GM18907 (cell line): ENCODE measurements at regions not wholly inside any gene's neighbourhood (a gene's known extent, or its start where the extent isn't known, plus 50 kb on each side); places are given as distances from the start of the nearest gene placed in this dataset.

Source experiments
- ATAC-seq: cut with Tn5 transposase; IDR thresholded peaks from one replicate; pipeline ENCODE4 v1.9.1; 2021; ENCODE audit warnings: mild to moderate bottlenecking, moderate library complexity; ENCODE audit not compliant: unreplicated experiment

DNA sequence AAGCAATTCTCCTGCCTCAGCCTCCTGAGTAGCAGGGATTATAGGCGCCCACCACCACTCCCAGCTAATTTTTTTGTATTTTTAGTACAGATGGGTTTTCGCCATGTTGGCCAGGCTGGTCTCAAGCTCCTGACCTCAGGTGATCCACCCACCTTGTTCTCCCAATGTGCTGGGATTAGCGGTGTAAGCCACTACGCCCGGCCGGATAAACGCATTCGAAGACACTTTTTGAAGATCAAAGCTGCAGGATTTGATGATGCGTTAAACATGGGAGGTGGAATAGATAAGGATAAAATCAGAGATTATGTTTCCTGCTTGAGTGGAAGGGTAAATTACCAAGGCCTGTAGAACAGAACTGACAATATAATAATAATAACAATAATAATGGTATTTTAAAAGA is 389.4 kb upstream of the POU3F1 start:
- ATAC-seq, result no peak

- no peak for ATAC-seq
Measured at GRCh38 chr1:38433084-38433722, 386.6 kb upstream of the POU3F1 start.

- no peak for ATAC-seq
Measured at GRCh38 chr1:38431535-38432376, 385.2 kb upstream of the POU3F1 start.

DNA sequence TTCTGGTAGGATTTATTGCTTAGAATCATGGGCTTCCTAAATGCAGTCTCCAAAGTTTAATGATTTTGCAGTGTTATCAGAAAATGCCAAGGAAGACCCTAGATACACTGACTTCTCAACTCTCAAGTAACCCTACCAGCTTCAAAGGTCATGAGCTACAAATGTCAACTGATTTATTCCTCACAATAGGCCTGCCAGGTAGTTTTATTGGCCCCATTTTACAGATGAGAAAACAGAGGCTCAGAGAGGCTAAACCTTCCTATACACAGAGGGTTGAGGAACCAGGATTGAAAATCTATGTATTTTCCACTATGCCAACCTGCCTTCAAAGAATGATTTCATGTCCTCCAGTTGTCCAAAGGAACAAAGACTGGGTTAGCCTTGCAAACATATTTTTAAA is 384.4 kb upstream of the POU3F1 start:
- no peak for ATAC-seq

GRCh38 chr1:38424677-38425076 is 378.1 kb upstream of the POU3F1 start:
- no peak for ATAC-seq

DNA sequence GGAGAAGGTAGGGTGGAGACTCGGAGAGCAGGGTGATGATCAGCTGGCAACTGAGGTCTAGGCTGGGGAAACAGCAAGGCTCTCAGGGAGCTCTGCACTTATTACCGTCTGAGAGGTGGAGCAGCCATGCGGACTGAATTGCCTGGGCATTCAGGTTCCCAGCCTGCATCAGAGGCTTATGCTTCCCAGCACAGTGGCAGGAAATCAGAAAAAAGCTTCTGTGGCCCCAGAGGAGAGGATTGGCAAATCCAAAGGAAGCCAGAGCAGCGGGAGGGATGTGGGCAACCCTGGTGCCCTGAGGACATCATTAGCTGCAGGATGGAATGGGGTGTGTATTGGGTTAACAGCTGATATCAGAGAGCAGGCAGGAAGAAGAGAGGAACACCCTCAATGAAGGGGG is 374.1 kb upstream of the POU3F1 start:
- no peak for ATAC-seq

- ATAC-seq, result no peak
Measured at GRCh38 chr1:38418195-38419030, 371.8 kb upstream of the POU3F1 start.

GRCh38 chr1:38403667-38404066 is 357.1 kb upstream of the POU3F1 start:
- ATAC-seq, result no peak

DNA sequence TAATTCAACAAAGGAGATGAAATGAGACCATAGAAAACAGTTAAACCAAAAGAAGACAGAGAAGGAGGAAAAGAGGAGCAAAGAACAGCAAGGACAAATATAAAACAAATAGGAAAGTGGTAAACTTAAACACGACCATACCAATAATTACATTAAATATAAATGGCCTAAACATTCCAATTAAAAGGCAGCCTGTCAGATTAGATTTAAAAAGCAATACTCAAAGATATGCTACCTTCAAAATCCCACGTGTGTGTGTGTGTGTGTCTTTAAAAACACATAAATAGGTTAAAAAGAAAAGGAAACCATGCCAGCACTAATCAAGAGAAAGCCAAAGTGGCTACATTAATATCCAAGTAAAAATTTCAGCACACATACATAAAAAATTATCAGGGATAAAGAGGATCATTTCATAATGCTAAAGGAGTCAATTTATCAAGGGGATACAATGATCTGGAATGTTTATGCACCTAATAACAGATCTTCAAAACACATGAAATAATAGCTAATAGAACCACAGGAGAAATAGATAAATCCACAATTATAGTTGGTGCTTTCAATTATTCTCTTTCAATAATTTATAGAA is 355.7 kb upstream of the POU3F1 start:
- no peak for ATAC-seq

- no peak for ATAC-seq
Measured at GRCh38 chr1:38396606-38397005, 350.0 kb upstream of the POU3F1 start.

GRCh38 chr1:38394303-38394702 is 347.7 kb upstream of the POU3F1 start:
- no peak for ATAC-seq

- no peak for ATAC-seq
Measured at GRCh38 chr1:38392861-38393260, 346.3 kb upstream of the POU3F1 start.

DNA sequence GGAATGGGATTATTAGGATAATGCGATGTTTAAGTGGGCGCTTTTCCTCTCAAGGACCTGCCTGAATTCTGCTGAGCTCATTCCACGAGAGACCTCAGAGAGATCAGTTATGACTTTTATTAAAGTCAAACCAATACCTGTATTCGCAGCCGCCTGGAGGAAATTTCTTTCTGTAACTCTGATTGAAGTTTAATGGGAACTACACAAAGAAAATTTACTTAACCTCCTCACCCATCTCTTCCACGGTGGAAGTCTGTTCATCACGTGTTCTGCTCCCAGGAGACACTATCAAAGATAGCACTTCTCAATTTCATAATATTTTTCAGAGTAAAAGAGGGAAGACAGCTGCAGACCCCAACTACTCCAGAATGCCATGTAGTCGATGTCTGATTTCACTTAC is 334.7 kb upstream of the POU3F1 start:
- ATAC-seq, result no peak

DNA sequence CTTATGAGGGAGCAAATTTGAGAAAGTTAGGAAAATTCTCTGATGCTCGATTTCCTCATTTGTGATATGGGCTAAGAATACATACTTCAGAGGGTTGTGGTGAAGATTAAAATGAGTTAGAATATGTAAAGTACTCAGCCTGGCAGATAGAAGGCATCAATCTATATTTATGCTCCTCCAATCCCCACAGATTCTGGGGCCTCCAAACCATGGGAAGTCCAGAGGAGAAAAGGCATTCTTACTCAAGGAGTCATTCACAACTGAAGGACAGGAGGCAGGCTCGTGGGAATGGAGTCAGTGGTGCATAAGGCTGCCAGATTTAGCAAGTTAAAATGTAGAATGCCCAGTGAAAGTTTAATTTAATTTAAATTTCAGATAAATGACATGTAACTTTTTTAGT is 330.0 kb upstream of the POU3F1 start:
- no peak for ATAC-seq

DNA sequence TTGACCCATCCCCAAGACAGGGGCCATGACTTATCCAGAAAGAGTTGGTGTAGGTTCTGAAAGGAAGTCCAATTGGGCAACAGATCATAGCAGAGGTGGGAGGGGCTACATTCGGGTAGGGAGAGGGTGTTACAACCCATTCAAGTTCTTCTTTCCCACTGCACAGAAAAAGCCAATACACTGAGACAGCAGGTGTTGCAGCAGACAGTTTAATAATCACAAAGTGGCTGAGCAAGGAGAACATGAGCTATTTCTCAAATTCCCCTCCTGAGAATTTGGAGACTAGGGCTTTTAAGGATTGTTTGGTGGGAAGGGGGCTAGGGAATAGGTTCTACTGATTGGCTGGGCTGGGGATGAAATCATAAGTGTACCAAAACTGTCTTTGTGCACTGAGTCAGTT is 328.4 kb upstream of the POU3F1 start:
- no peak for ATAC-seq

DNA sequence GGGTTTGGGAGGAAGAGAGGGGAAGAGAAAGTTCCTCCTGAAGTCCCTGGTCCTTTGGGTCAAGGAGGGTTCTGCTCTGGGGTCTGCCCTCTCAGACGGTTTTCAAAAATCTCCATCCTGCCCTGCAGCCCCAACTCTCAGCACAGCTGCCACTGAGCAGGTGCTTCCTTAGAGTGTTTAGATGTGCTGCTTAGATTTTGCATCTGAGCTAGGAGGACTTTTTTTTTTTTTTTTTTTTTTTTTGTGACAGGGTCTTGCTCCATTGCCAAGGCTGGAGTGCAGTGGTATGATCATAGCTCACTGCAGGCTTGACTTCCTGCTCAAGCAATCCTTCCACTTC is 324.9 kb upstream of the POU3F1 start:
- no peak for ATAC-seq

GRCh38 chr1:38370716-38371504 is 324.3 kb upstream of the POU3F1 start:
- ATAC-seq, result no peak

- ATAC-seq, result no peak
Measured at GRCh38 chr1:38365242-38365641, 318.6 kb upstream of the POU3F1 start.

DNA sequence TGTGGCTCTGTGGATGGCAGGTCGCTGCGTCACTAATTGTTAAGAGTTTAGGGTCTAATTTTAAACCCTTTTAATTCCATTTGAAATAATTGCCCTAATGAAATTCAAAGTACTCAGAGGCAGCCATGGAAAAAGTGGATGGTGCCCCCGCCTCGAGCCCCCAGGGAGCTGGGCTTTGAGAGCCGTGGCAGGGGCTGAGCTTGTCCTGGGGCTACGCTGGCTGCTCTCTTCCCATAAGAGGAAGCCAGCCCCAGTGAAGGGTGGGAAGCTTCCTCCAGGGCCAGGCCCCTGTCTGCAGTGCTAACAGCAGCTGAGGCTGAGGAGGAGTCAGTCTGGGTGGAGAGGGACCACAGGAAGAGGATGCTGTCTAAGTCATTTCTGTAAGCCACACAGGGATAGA is 315.0 kb upstream of the POU3F1 start:
- ATAC-seq, result no peak

DNA sequence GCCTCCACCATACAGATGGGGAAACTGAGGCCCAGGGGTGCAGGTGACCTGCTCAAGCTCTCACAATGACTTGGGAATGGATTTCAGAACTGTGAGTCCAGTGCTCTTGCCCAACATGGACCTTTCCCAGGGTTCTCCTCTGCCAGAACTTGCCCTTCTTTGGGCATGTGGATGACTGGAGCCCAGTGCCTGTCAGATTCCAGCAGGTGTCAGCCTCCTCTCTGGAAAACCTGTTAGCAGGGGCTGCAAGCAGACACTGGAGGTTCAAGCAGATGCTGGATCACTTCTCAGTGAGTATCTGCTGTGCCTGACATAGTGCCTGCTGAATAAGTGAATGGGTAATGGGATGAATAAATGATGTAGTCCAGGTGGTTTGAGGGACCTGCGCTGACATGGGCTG is 314.2 kb upstream of the POU3F1 start:
- ATAC-seq, result no peak

GRCh38 chr1:38353956-38354355 is 307.4 kb upstream of the POU3F1 start:
- ATAC-seq, result no peak
